22Rv1 (cell line): ENCODE measurements at regions not wholly inside any gene's neighbourhood (a gene's known extent, or its start where the extent isn't known, plus 50 kb on each side); places are given as distances from the start of the nearest gene placed in this dataset.

ENCODE experiments used
- CTCF ChIP-seq: fragments of 450-650 bp; IDR thresholded peaks from 2 replicates; pipeline ENCODE4 v1.5.1; 2017; ENCODE audit warnings: mild to moderate bottlenecking
- ZFX ChIP-seq: fragments of 450-650 bp; IDR thresholded peaks from 2 replicates; pipeline ENCODE4 v1.6.1; 2017; ENCODE audit warnings: antibody characterized with exemption, borderline replicate concordance

GRCh38 chr16:66121466-66121865, 245.0 kb upstream of the CDH5 start:
- TF ChIP-seq CTCF (no peak), ZFX (no peak)
